NCI-H187 (cell line): ENCODE measurements at regions not wholly inside any gene's neighbourhood (a gene's known extent, or its start where the extent isn't known, plus 50 kb on each side); places are given as distances from the start of the nearest gene placed in this dataset.

Experiments used
- DNase-seq, 2 experiments: peaks; one replicate each; lab custom pipeline; 2025; lab: John Stamatoyannopoulos, UW

GRCh38 chr18:66749030-66749429, 145.1 kb upstream of the CDH19 start:
- DNase-seq, result no peak

GRCh38 chr18:66742832-66743231, 138.9 kb upstream of the CDH19 start:
- DNase-seq, result no peak

GRCh38 chr18:66735933-66736332, 132.0 kb upstream of the CDH19 start:
- DNase-seq, result no peak

GRCh38 chr18:66734451-66734850, 130.6 kb upstream of the CDH19 start:
- DNase-seq, result no peak

- DNase-seq, result no peak
These were observed 128.0 kb upstream of the CDH19 start for GRCh38 chr18:66731890-66732289.

DNA sequence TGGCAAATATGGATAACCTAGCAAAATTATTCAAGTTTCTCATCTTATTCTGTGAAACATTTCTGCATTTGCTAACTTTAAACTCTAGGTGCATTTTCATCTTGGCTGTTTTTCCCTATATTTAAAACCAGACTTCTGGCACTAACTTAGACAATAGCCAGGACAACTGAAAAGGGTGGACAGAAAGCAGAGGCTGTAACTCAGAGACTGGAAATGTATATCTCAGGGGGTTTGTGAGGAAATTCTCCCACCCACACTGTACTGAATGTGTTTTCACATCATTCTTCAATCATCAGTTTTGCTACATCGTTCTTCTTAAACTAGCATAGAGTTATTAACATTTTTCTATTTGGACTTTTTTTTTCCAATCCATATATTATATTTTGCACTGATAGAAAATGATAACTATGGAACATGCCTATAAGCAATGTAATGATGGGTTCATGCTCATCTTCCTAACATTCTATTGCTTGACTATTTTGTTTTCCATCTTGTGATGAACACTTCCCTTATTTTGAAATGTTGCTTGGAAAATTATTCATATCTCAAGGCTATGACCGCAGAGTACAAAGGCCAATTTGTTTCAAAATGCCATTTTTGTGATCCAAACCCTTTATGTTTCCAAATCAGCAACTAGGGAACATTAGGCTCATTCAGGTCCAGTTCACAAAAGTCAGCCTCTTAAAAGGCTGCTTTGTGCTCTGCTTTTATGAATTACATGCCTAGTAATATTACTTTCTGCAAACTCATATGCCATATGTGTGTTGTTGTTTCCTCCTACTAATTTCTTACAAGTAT, 125.8 kb upstream of the CDH19 start:
- no peak for DNase-seq

GRCh38 chr18:66728951-66729350, 125.1 kb upstream of the CDH19 start:
- no peak for DNase-seq

DNA sequence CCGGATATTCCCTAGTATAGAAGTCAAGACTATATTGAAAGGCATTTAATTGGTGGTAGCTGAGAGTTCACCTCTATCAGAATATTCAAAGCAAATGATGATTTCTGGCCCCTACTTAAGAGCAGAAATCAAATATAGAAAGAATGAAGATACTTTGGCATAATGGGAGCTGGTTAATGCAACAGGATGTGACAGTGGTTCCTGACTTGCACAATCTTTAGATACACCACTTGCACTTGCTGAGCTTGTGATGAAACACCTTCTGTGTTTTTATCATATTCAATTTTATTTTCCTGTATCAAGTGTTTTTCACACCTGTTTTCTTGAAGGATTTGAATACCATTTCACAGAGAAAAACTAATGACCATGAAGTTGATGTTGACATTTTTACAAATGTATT, 124.1 kb upstream of the CDH19 start:
- DNase-seq, result no peak

DNA sequence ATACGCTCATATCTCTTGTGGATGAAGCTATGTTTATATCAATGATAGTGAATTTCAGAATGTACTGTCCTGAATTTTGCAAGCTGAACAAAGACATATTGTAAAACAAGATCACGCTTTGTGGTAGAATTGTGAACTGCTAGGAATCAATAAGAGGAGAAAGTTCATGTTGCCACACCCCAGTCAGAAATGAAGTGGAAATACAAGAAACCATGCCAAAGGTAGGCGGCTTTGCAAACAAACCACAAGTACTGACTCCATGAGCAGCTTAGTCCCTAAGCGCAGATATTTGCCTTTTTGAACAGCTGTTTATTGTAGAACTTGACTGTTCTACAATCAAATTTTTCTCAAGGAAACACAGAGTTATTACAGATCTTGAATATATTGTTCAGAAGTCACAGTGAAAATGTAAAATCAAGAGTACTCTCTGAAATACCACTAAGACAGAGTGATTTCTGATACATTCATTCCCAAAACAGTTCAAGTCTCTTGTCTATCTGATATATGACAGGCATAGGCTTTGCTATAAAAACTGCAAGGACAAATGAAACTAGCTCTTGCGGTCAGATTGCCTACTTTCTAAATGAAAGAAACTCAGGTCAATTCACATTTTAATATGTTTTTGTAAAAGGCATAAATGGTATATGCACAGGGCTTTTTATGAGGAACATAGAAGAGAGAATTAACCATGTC, 120.9 kb upstream of the CDH19 start:
- no peak for DNase-seq

- no peak for DNase-seq
These were observed 118.8 kb upstream of the CDH19 start for GRCh38 chr18:66722671-66723070.

- DNase-seq, result no peak
These were observed 104.8 kb upstream of the CDH19 start for GRCh38 chr18:66708646-66709045.

- DNase-seq, result no peak
These were observed 103.6 kb upstream of the CDH19 start for GRCh38 chr18:66707473-66707872.

- no peak for DNase-seq
These were observed 91.4 kb upstream of the CDH19 start for GRCh38 chr18:66695281-66695680.

- DNase-seq, result no peak
These were observed 91.0 kb upstream of the CDH19 start for GRCh38 chr18:66694852-66695251.

DNA sequence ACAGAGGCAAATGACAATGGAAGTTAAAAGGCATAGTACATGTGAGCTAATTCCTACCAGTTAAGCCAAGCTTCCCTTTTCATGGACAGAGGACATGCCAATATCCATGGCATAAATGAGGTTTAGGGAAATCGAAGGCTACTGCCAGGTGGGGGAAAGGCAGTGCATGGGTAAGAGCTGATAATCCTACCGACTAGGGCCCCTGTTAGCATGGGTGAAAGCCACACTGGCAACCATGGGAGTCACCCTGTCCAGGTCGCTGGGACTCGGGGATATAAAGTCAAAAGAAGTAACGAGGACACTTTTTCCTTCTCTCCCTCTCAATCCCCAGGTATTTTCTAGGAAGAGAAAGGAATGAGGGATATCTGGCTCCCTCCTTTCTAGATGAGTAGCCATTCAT, 83.7 kb upstream of the CDH19 start:
- no peak for DNase-seq

GRCh38 chr18:66682855-66683322, 79.0 kb upstream of the CDH19 start:
- DNase-seq, result no peak

DNA sequence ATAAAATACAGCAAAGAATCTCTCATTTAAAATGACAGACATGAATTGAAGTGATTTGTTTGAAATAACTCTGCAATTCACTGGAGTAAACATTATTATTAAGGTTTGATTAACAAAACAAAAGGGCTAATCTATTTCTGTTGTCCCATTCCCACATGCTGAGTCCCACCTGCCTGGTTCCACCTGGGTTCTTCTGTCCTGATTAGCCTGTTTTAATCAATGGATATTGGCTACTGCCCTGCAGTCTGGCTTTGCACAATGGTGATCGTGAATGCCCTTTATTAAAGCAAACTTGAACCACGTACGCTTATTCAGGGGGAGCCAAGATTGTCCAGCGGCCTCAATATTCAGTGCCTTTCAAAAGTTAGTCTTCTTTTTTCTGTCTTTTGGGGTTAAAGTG, 72.8 kb upstream of the CDH19 start:
- no peak for DNase-seq

DNA sequence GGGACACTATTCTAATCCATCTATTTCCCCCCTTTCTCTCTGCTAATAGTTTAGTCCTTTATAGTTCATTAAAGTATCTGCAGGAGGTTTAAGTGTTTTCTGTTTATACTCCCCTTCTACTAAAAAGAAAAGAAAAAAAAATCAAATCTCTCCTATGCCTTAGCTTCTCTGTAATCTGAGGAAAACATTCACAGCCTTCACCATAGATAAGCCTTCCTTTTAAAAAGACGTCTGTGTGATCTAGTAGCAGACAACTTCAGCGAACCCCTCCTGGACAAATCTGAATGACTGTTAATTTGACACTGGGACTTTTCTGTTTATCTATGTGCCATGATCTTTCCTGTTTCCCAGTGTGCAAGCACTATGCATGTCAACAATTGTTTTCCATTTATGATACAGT, 70.4 kb upstream of the CDH19 start:
- no peak for DNase-seq

DNA sequence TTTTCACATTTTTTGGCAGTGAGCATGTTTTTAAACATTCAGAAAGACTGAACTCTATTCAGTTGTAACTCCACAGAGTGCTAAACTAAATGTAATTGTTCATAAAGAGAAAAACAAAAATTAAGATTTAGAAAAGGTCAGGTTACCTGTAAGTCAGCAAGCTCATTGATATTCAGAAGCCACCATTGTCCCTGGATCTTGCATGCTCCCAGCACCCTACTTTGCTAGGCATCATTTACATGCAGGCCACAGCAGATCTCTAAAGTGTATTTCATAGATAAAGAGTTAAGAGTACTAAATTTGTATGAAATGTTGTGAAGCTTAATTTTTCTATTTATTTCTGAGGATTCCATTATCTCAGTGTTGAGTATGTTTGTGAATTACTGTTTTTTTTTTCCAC, 64.8 kb upstream of the CDH19 start:
- DNase-seq, result no peak

GRCh38 chr18:66662632-66663031, 58.7 kb upstream of the CDH19 start:
- no peak for DNase-seq

DNA sequence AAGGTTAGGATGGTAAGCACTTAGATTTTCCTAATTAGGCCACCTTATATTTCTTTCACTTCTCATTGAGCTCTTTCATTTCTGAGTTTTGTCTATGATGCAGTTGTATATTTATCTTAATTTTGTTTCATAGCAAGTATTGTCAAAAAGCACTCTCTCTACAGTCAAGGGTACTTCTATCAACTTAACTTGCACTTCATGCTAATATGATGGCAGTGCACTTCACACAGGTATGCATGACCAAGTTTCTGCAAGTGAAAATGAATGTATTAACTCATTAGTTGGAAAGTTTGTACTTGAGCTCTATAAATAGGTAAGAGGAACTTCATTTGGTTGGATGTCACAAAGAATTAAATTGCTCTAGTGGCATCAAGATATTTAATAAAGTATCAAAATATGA, 51.5 kb upstream of the CDH19 start:
- DNase-seq, result no peak
